K562 (cell line): ENCODE measurements at regions not wholly inside any gene's neighbourhood (a gene's known extent, or its start where the extent isn't known, plus 50 kb on each side); places are given as distances from the start of the nearest gene placed in this dataset.

Experiments used
- ATAC-seq: fragments of 200-7000 bp; cut with Tn5 transposase; 3 replicates; pipeline ENCODE4 v1.9.1; 2020; ENCODE audit warnings: moderate library complexity
- BruUV-seq: library from RNA; stranded (reverse); fragments of 400-500 nt; replicated peaks from 2 replicates; lab custom pipeline; 2021; lab: Mats Ljungman, UMichigan
- CTCF ChIA-PET: fragments of 300-600 bp; formaldehyde crosslinking; extraction: SDS; loops from one replicate; lab custom pipeline; 2021; ENCODE audit warnings: low intra/inter-chr PET ratio; lab: Yijun Ruan, JAX
- POLR2A ChIA-PET: fragments of 300-600, 350-650 bp; sonication (Branson Sonifier 250); formaldehyde crosslinking; extraction: SDS; loops from one replicate; lab custom pipeline; 2021; ENCODE audit warnings: antibody characterized with exemption, inconsistent platforms; lab: Yijun Ruan, JAX
- DNase-seq, 4 experiments: peaks; one replicate each; pipeline versions ENCODE4 v3.0.0 to v3.0.0-alpha.2; 2011 to 2018; ENCODE audit warnings: low spot score in 3 of 4, mixed read lengths in 3 of 4; ENCODE audit errors: extremely low read depth in 1 of 4
- FAIRE-seq: peaks from 2 replicates; lab custom pipeline; 2011; peaks lifted over from hg19 to GRCh38; lab: Jason Lieb, UNC
- H2AFZ ChIP-seq: 2 replicates; pipeline ENCODE4 v1.6.0; 2011; ENCODE audit warnings: low read depth, low read length, control low read depth, inconsistent platforms
- H3K27ac ChIP-seq: fragments of 200-600 bp; 3 replicates; pipeline ENCODE4 v1.8.0; 2011; ENCODE audit warnings: low read depth, mild to moderate bottlenecking, control low read depth, inconsistent platforms, low read length, moderate library complexity, mixed read lengths; ENCODE audit errors: extremely low read depth
- H3K27me3 ChIP-seq, 2 experiments: fragments of 300-600 bp in 1 of 2; 2 replicates in 1 of 2; 3 replicates in 1 of 2; pipeline versions ENCODE4 v1.6.0 to v1.8.0; 2011; ENCODE audit warnings: inconsistent platforms in 2 of 2, low read length in 2 of 2, mild to moderate bottlenecking in 1 of 2, mixed read lengths in 1 of 2, moderate library complexity in 1 of 2; ENCODE audit not compliant: control insufficient read depth in 2 of 2, insufficient read depth in 2 of 2
- H3K36me3 ChIP-seq: fragments of 300-600 bp; 3 replicates; pipeline ENCODE4 v1.8.0; 2011; ENCODE audit warnings: mild to moderate bottlenecking, low read length, inconsistent platforms; ENCODE audit not compliant: control insufficient read depth, insufficient read depth
- H3K4me1 ChIP-seq, 2 experiments: fragments of 200-600 bp in 1 of 2; replicated peaks in 1 of 2; 2 replicates in 1 of 2; 3 replicates in 1 of 2; pipeline versions ENCODE4 v1.5.1 to v1.8.0; 2011; ENCODE audit warnings: inconsistent platforms in 2 of 2, low read length in 2 of 2, mild to moderate bottlenecking in 1 of 2, mixed read lengths in 1 of 2, moderate library complexity in 1 of 2; ENCODE audit not compliant: control insufficient read depth in 2 of 2, insufficient read depth in 2 of 2
- H3K4me2 ChIP-seq: 2 replicates; pipeline ENCODE4 v1.6.1; 2011; ENCODE audit warnings: low read length, control low read depth, inconsistent platforms, mixed read lengths; ENCODE audit not compliant: insufficient read depth
- H3K4me3 ChIP-seq: fragments of 200-600 bp; sonication (generic), shearing (Covaris generic); 2 replicates; pipeline ENCODE4 v1.5.1; 2016; ENCODE audit warnings: control low read depth, inconsistent platforms
- H3K79me2 ChIP-seq: fragments of 200-600 bp; 3 replicates; pipeline ENCODE4 v1.8.0; 2011; ENCODE audit warnings: low read length, inconsistent platforms; ENCODE audit not compliant: control insufficient read depth, insufficient read depth
- H3K9ac ChIP-seq, 2 experiments: 2 replicates each; pipeline versions ENCODE4 v1.6.0 to v1.6.1; 2011; ENCODE audit warnings: low read depth in 2 of 2, low read length in 2 of 2, control low read depth in 1 of 2, inconsistent platforms in 1 of 2, mild to moderate bottlenecking in 1 of 2, mixed read lengths in 1 of 2; ENCODE audit not compliant: insufficient read depth in 1 of 2
- H3K9me1 ChIP-seq: one replicate; pipeline ENCODE4 v1.6.0; 2011; ENCODE audit warnings: inconsistent platforms, mild to moderate bottlenecking, low read length, moderate library complexity; ENCODE audit not compliant: control insufficient read depth, insufficient read depth
- H3K9me3 ChIP-seq: replicated peaks from 2 replicates; pipeline ENCODE4 v1.5.1; 2011; ENCODE audit warnings: low read depth, low read length, inconsistent platforms; ENCODE audit not compliant: control insufficient read depth, insufficient read depth
- H4K20me1 ChIP-seq: replicated peaks from 2 replicates; pipeline ENCODE4 v1.6.1; 2011; ENCODE audit warnings: low read length, inconsistent platforms, mixed read lengths; ENCODE audit not compliant: control insufficient read depth, insufficient read depth
- CCAR2 ChIP-seq: fragments of 200-400 bp; formaldehyde crosslinking; IDR thresholded peaks from 2 replicates; pipeline ENCODE4 v1.6.1; 2017; ENCODE audit warnings: mild to moderate bottlenecking, low read depth, low read length
- CEBPB ChIP-seq: fragments of 450-650 bp; IDR thresholded peaks from 2 replicates; pipeline ENCODE4 v1.6.1; 2016; ENCODE audit warnings: missing genetic modification characterization, missing compliant biosample characterization
- CEBPG ChIP-seq, 3 experiments: fragments of 200-800 bp in 1 of 3; sonication (Bioruptor generic) in 1 of 3; sonication (generic) in 1 of 3; formaldehyde crosslinking in 1 of 3; IDR thresholded peaks in 2 of 3; conservative IDR thresholded peaks in 1 of 3; 2 replicates each; pipeline versions ENCODE4 v1.6.1 to v1.8.0; 2016 to 2022; ENCODE audit warnings: missing compliant biosample characterization in 2 of 3, missing genetic modification characterization in 2 of 3, mild to moderate bottlenecking in 1 of 3, missing genetic modification reagents in 1 of 3
- SMC3 ChIP-seq: conservative IDR thresholded peaks from 2 replicates; pipeline ENCODE4 v1.6.1; 2011; ENCODE audit warnings: low read depth, low read length, improper control_type of control experiment; ENCODE audit not compliant: insufficient read depth
- ZNF134 ChIP-seq: fragments of 250-450 bp; sonication (Bioruptor Pico); conservative IDR thresholded peaks from 2 replicates; pipeline ENCODE4 v1.4.0; 2020
- WGBS: fragments of 100-300 bp; shearing (Covaris generic); methylation state at CpG from one replicate; pipeline ENCODE4 v1.1.6; 2016; ENCODE audit warnings: low coverage, mixed read lengths; ENCODE audit not compliant: insufficient coverage; ENCODE audit errors: missing lambda C conversion rate; 5-methylcytosine and 5-hydroxymethylcytosine counted together
- in situ Hi-C: fragments of 300-500 bp; cut with MboI; formaldehyde crosslinking; loops from 4 replicates; pipeline ENCODE4 v1.15.0; 2018; ENCODE audit warnings: inconsistent platforms, mixed read lengths
- intact Hi-C: fragments of 100-400 bp; cut with micrococcal nuclease; formaldehyde crosslinking; loops from 2 replicates; pipeline ENCODE4 v1.14.2; 2022

- DNase-seq: no peak
- Histone ChIP-seq H3K9me3 (no peaks in the 10 kb centered on the region), H3K79me2 (no peaks in the 10 kb centered on the region), H3K36me3 (no peaks in the 10 kb centered on the region), H4K20me1 (no peaks in the 10 kb centered on the region), H3K27ac (no peak overlapping the region), H3K9ac (no peak overlapping the region), H3K4me3 (no peak overlapping the region), H2AFZ (no peak overlapping the region), H3K9me1 (no peaks in the 10 kb centered on the region), H3K4me1 (no peaks in the 10 kb centered on the region), H3K4me2 (no peak overlapping the region), H3K27me3 (no peaks in the 10 kb centered on the region)
- no peak for ATAC-seq
- 2% methylated on average over 3 of the region's 3 CpGs for WGBS
- BruUV-seq: no TSS peak
- no peak for FAIRE-seq
- TF ChIP-seq CEBPG (CRISPR knock-in tag; IDR thresholded peaks at IDR 0.05) (no peak), CEBPG (tag; conservative IDR thresholded peaks at IDR 0.05 in 1 of 2, IDR thresholded peaks at IDR 0.05 in 1 of 2) (peak in 1 of 2 experiments; percentile 51; a peak in 2 of 4 replicates), SMC3 (no peak), CEBPB (0 out of 2 replicates have a peak, but pooled peaks have one; percentile 8)
- ChIA-PET CTCF (no interaction called here), POLR2A (no interaction called here)
- in situ Hi-C loops: no loop called here
- intact Hi-C loops: no loop called here
Observed at GRCh38 chr1:82168482-82168881, 367.7 kb downstream of the ADGRL2 start.

DNA sequence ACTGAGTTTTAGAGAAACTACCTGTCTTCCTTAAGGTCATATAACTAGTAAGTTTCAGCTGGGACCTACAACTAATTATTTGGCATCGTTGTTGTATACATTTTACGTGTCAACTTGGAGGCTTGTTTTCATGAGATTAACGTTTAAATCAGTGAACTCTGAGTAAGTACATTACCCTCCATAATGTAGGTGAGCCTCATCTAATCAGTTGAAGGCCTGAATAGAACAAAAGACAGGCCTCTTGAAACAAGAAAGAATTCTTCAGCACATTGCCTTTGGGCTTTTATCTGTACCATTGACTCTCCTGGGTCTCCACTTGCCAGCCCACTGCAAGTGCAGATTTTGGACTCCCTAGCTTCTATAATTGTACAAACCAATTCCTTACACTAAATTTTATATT lies 364.6 kb downstream of the ADGRL2 start:
- H3K79me2 ChIP-seq: no peaks in the 10 kb centered on the region
- TF ChIP-seq ZNF134 (CRISPR knock-in tag) (peak; percentile 79), CCAR2 (no peak)
- TF ChIP-seq, all 486 proteins: peak for 1
- Histone ChIP-seq H3K27me3 (no peaks in the 10 kb centered on the region), H2AFZ (no peak overlapping the region), H3K4me2 (no peak overlapping the region), H3K4me1 (no peaks in the 10 kb centered on the region), H4K20me1 (no peaks in the 10 kb centered on the region), H3K4me3 (no peak overlapping the region), H3K36me3 (no peaks in the 10 kb centered on the region), H3K9me3 (no peaks in the 10 kb centered on the region), H3K9me1 (no peaks in the 10 kb centered on the region), H3K9ac (no peak overlapping the region), H3K27ac (no peak overlapping the region)
- no peak for ATAC-seq
- DNase-seq: no peak
- POLR2A ChIA-PET: no interaction called here
- intact Hi-C loops (no loop called here), in situ Hi-C loops (no loop called here)
- CTCF ChIA-PET: no interaction called here
- WGBS: 0% methylated on average over 3 of the region's 3 CpGs
- FAIRE-seq: no peak
- no TSS peak for BruUV-seq
